ENCODE measurements at regions not wholly inside any gene's neighbourhood (a gene's known extent, or its start where the extent isn't known, plus 50 kb on each side); places are given as distances from the start of the nearest gene placed in this dataset.
A peak's percentile ranks its signal among the peaks of the same experiment; 100 is the strongest.

DNA sequence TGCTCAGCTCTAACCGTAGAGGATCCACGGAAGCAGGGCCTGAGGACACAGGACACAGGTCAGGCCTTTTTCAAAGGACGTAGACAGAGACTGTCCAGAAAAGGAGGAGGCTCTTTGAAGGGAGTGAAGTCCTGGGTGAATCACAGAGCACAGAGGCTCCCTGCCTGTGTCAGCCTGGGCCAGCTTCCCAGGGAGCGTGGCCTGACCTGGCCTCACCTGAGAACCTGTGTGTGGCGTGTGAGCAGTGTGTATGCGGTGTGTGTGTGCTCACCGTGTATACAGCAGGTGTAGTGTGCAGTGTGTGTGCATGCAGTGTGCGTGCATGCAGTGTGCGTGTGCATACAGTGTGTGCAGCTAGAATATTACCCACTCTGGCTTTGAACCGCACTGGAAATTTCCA lies 56.0 kb upstream of the FNDC1 start:
- Histone ChIP-seq H3K27me3 (no peaks in the 10 kb centered on the region), H3K9me3 (no peaks in the 10 kb centered on the region), H3K36me3 (no peaks in the 10 kb centered on the region), H3K4me1 (no peaks in the 10 kb centered on the region), H3K27ac (no peak overlapping the region), H3K4me3 (no peak overlapping the region)
- FAIRE-seq (no peak), ATAC-seq (no peak), DNase-seq (no peak)
- intact Hi-C loops (cut with DNase I): no loop called here
- TF ChIP-seq, protein P1, sequence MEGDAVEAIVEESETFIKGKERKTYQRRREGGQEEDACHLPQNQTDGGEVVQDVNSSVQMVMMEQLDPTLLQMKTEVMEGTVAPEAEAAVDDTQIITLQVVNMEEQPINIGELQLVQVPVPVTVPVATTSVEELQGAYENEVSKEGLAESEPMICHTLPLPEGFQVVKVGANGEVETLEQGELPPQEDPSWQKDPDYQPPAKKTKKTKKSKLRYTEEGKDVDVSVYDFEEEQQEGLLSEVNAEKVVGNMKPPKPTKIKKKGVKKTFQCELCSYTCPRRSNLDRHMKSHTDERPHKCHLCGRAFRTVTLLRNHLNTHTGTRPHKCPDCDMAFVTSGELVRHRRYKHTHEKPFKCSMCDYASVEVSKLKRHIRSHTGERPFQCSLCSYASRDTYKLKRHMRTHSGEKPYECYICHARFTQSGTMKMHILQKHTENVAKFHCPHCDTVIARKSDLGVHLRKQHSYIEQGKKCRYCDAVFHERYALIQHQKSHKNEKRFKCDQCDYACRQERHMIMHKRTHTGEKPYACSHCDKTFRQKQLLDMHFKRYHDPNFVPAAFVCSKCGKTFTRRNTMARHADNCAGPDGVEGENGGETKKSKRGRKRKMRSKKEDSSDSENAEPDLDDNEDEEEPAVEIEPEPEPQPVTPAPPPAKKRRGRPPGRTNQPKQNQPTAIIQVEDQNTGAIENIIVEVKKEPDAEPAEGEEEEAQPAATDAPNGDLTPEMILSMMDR (IDR thresholded peaks at IDR 0.05): no peak
- 88 to 91% methylated on average over 10 of the region's 10 CpGs for WGBS, 2 donors

DNA sequence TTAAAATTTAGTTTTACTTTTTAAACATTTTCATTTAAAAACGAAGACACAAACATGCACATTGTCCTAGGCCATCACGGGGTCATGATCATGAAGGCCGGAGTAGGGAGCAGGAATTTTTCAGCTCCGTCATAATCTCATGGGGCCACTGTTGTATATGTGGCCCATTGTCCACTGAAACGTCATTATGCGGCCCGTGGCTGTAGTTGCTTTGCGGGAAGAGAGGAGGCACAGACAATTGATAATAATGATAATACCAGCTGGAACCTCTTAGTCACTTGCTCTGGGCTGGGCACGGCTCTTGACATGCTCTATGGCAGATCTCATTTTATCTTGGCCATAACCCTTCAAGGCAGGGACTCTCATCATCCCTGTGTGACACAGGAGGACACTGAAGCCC lies 56.5 kb upstream of the FNDC1 start:
- H3K4me3 ChIP-seq: no peak overlapping the region
- H3K36me3 ChIP-seq: no peaks in the 10 kb centered on the region
- H3K4me1 ChIP-seq: no peaks in the 10 kb centered on the region
- no peak for ATAC-seq
- intact Hi-C loops (cut with DNase I): no loop called here
- no peak for FAIRE-seq
- TF ChIP-seq, protein P1 (IDR thresholded peaks at IDR 0.05): no peak
- H3K27me3 ChIP-seq: no peaks in the 10 kb centered on the region
- DNase-seq: no peak
- H3K9me3 ChIP-seq: no peaks in the 10 kb centered on the region
- WGBS, 2 donors: 76 to 80% methylated on average over 9 of the region's 9 CpGs
- no peak overlapping the region for H3K27ac ChIP-seq

DNA sequence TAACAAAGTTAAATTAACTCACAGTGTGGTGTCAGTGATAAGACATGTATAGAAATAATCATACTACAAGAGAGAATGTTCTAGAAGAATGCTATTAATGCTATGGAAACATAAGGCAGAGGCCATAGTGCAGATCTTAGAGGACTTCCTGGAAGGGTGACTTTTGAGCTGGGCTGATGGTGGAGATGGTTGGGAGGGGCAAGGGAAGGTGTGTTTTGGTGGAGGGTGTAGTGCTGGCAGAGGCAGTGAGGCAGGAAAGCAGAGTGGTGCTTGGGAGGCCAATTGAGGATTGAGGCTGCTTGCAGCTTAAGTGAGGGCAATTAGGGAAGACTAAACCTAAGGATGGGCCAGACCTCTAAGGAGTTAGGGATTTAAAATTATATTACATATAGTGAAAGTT lies 58.5 kb upstream of the FNDC1 start:
- DNase-seq (no peak), FAIRE-seq (no peak), ATAC-seq (no peak)
- H3K4me1 ChIP-seq: no peaks in the 10 kb centered on the region
- intact Hi-C loops (cut with DNase I): no loop called here
- no peaks in the 10 kb centered on the region for H3K27me3 ChIP-seq
- TF ChIP-seq, protein P1 (IDR thresholded peaks at IDR 0.05): no peak
- no peaks in the 10 kb centered on the region for H3K9me3 ChIP-seq
- no peak overlapping the region for H3K27ac ChIP-seq
- H3K4me3 ChIP-seq: no peak overlapping the region
- no peaks in the 10 kb centered on the region for H3K36me3 ChIP-seq

DNA sequence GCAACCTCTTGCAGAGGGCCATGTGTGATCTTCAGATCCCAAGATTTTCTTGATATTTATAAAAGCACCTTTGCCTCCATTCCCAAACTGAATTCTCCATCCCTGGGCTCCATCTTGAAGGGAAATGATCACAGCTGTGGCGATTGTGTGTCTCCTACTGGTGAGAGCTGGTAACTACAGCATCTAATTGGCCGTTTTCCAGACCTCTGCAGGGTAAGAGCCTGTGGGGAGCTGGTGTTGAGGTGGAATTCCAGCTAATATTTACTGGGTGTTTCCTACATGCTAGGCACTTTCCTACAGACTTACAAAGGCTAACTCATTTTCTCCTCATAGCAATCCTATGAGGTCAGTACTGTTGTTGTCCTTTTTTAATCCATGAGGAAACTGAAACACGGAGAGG lies 59.2 kb upstream of the FNDC1 start:
- Histone ChIP-seq H3K27ac (no peak overlapping the region), H3K4me1 (no peaks in the 10 kb centered on the region), H3K4me3 (no peak overlapping the region), H3K9me3 (no peaks in the 10 kb centered on the region), H3K27me3 (no peaks in the 10 kb centered on the region), H3K36me3 (no peaks in the 10 kb centered on the region)
- 30% methylated on average over 3 of the region's 3 CpGs for WGBS, 2 donors
- ATAC-seq (peak in 2 of 4 donors; percentile 37 to 38), DNase-seq (peak in 1 of 6 donors; percentile 34), FAIRE-seq (no peak)
- TF ChIP-seq, protein P1 (IDR thresholded peaks at IDR 0.05): peak in 3 of 4 donors; percentile 36 to 50 (median 49)
- intact Hi-C loops (cut with DNase I): no loop called here

DNA sequence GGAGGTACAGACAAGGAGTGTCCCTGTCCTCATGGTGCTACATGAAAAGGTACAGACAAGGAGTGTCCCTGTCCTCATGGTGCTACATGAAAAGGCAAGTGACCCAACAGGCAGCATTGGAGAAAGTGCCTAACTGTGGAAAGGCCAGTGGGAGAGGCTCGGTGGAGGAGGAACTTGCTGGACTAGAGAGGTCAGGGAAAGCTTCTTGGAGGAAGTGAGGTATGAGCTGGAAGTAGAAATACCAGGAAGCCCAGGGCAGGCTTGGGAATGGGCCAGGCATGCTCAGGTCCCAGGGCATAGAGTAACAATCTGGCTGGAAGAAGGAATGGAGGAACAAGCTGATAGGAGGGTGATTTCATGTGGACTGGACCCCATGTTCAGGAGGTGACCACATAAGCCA lies 59.8 kb upstream of the FNDC1 start:
- Histone ChIP-seq H3K27ac (no peak overlapping the region), H3K27me3 (no peaks in the 10 kb centered on the region), H3K9me3 (no peaks in the 10 kb centered on the region), H3K36me3 (no peaks in the 10 kb centered on the region), H3K4me3 (no peak overlapping the region), H3K4me1 (no peaks in the 10 kb centered on the region)
- WGBS, 2 donors: 24 to 55% methylated on average over 1 of the region's 1 CpG
- FAIRE-seq (no peak), DNase-seq (no peak), ATAC-seq (no peak)
- TF ChIP-seq, protein P1 (IDR thresholded peaks at IDR 0.05): no peak
- intact Hi-C loops (cut with DNase I): loop anchor here in 2 of 3 donors (10.0 kb wide), 1 partner anchor 65 kb away; the partner anchor contains the start of gene TAGAP (in 2 of the 2)
